ENCODE measurements at regions not wholly inside any gene's neighbourhood (a gene's known extent, or its start where the extent isn't known, plus 50 kb on each side); places are given as distances from the start of the nearest gene placed in this dataset.
"Not testable (repeated sequence)": the region's sequence is repeated elsewhere in the genome, so short reads cannot be mapped to it uniquely, and the experiment has no call there.

- Histone ChIP-seq H3K4me3 (no peak overlapping the region), H3K36me3 (ENCODE audit: control insufficient read depth in 4 of 4, insufficient read depth in 4 of 4, low read length in 4 of 4) (no peaks in the 10 kb centered on the region), H3K9ac (ENCODE audit: insufficient read depth in 1 of 2, low read length in 2 of 2) (no peak overlapping the region), H3K4me1 (ENCODE audit: control insufficient read depth in 5 of 5, insufficient read depth in 5 of 5, low read length in 5 of 5) (no peaks in the 10 kb centered on the region), H3K9me3 (ENCODE audit: control insufficient read depth in 4 of 4, insufficient read depth in 3 of 4, low read length in 3 of 4) (peaks cover 0 to 4% (median 0%) of the 10 kb centered on the region in 4 donors), H3K27ac (ENCODE audit: low read depth in 1 of 2, low read length in 1 of 2) (no peak overlapping the region), H3K27me3 (ENCODE audit: control insufficient read depth in 3 of 3, insufficient read depth in 3 of 3, low read length in 2 of 3) (no peaks in the 10 kb centered on the region)
- no peak for TF ChIP-seq CTCF (IDR thresholded peaks at IDR 0.05; ENCODE audit: control extremely low read depth, extremely low read depth)
- 79 to 83% methylated on average over 4 of the region's 4 CpGs for WGBS, 2 donors
- DNase-seq (no peak), ATAC-seq (ENCODE audit: insufficient read depth, low FRiP score) (no peak)
Measured at GRCh38 chr7:119640326-119640725, 632.6 kb upstream of the KCND2 start.

GRCh38 chr7:119640861-119641260 is 632.1 kb upstream of the KCND2 start:
- DNase-seq (no peak), ATAC-seq (ENCODE audit: insufficient read depth, low FRiP score) (no peak)
- Histone ChIP-seq H3K4me3 (no peak overlapping the region), H3K9ac (ENCODE audit: insufficient read depth in 1 of 2, low read length in 2 of 2) (no peak overlapping the region), H3K36me3 (ENCODE audit: control insufficient read depth in 4 of 4, insufficient read depth in 4 of 4, low read length in 4 of 4) (no peaks in the 10 kb centered on the region), H3K9me3 (ENCODE audit: control insufficient read depth in 4 of 4, insufficient read depth in 3 of 4, low read length in 3 of 4) (peaks cover 0 to 4% (median 0%) of the 10 kb centered on the region in 4 donors), H3K27ac (ENCODE audit: low read depth in 1 of 2, low read length in 1 of 2) (no peak overlapping the region), H3K27me3 (ENCODE audit: control insufficient read depth in 3 of 3, insufficient read depth in 3 of 3, low read length in 2 of 3) (no peaks in the 10 kb centered on the region), H3K4me1 (ENCODE audit: control insufficient read depth in 5 of 5, insufficient read depth in 5 of 5, low read length in 5 of 5) (no peaks in the 10 kb centered on the region)
- TF ChIP-seq CTCF (IDR thresholded peaks at IDR 0.05; ENCODE audit: control extremely low read depth, extremely low read depth): no peak
- WGBS, 2 donors: 77 to 85% methylated on average over 4 of the region's 4 CpGs

- peaks cover 0 to 3% (median 0%) of the 10 kb centered on the region in 4 donors for H3K9me3 ChIP-seq (ENCODE audit: control insufficient read depth in 4 of 4, insufficient read depth in 3 of 4, low read length in 3 of 4)
- ATAC-seq (ENCODE audit: insufficient read depth, low FRiP score): no peak
- TF ChIP-seq CTCF (IDR thresholded peaks at IDR 0.05; ENCODE audit: control extremely low read depth, extremely low read depth): no peak
Measured at GRCh38 chr7:119643558-119643957, 629.4 kb upstream of the KCND2 start.

GRCh38 chr7:119647286-119647685 is 625.7 kb upstream of the KCND2 start:
- no peak for TF ChIP-seq CTCF (IDR thresholded peaks at IDR 0.05; ENCODE audit: control extremely low read depth, extremely low read depth)
- 72 to 74% methylated on average over 1 of the region's 1 CpG for WGBS, 2 donors
- peaks cover 0 to 3% (median 0%) of the 10 kb centered on the region in 4 donors for H3K9me3 ChIP-seq (ENCODE audit: control insufficient read depth in 4 of 4, insufficient read depth in 3 of 4, low read length in 3 of 4)
- no peak for DNase-seq
- H3K27ac ChIP-seq (ENCODE audit: low read depth in 1 of 2, low read length in 1 of 2): no peak overlapping the region
- no peak for ATAC-seq (ENCODE audit: insufficient read depth, low FRiP score)
- H3K27me3 ChIP-seq (ENCODE audit: control insufficient read depth in 3 of 3, insufficient read depth in 3 of 3, low read length in 2 of 3): no peaks in the 10 kb centered on the region
- no peak overlapping the region for H3K4me3 ChIP-seq
- no peaks in the 10 kb centered on the region for H3K4me1 ChIP-seq (ENCODE audit: control insufficient read depth in 5 of 5, insufficient read depth in 5 of 5, low read length in 5 of 5)
- H3K9ac ChIP-seq (ENCODE audit: insufficient read depth in 1 of 2, low read length in 2 of 2): no peak overlapping the region
- H3K36me3 ChIP-seq (ENCODE audit: control insufficient read depth in 4 of 4, insufficient read depth in 4 of 4, low read length in 4 of 4): no peaks in the 10 kb centered on the region

More at GRCh38 chr7:119643558-119643957, 629.4 kb upstream of the KCND2 start:
- WGBS, 2 donors: 87 to 88% methylated on average over 6 of the region's 6 CpGs
- H3K27me3 ChIP-seq (ENCODE audit: control insufficient read depth in 3 of 3, insufficient read depth in 3 of 3, low read length in 2 of 3): no peaks in the 10 kb centered on the region
- no peak overlapping the region for H3K27ac ChIP-seq (ENCODE audit: low read depth in 1 of 2, low read length in 1 of 2)
- no peak overlapping the region for H3K4me3 ChIP-seq
- H3K9ac ChIP-seq (ENCODE audit: insufficient read depth in 1 of 2, low read length in 2 of 2): no peak overlapping the region
- no peak for DNase-seq
- H3K36me3 ChIP-seq (ENCODE audit: control insufficient read depth in 4 of 4, insufficient read depth in 4 of 4, low read length in 4 of 4): no peaks in the 10 kb centered on the region
- no peaks in the 10 kb centered on the region for H3K4me1 ChIP-seq (ENCODE audit: control insufficient read depth in 5 of 5, insufficient read depth in 5 of 5, low read length in 5 of 5)

- 81 to 87% methylated on average over 3 of the region's 3 CpGs for WGBS, 2 donors
- H3K27ac ChIP-seq (ENCODE audit: low read depth in 1 of 2, low read length in 1 of 2); H3K36me3 ChIP-seq (ENCODE audit: control insufficient read depth in 4 of 4, insufficient read depth in 4 of 4, low read length in 4 of 4); ATAC-seq (ENCODE audit: insufficient read depth, low FRiP score); H3K9me3 ChIP-seq (ENCODE audit: control insufficient read depth in 4 of 4, insufficient read depth in 3 of 4, low read length in 3 of 4); H3K27me3 ChIP-seq (ENCODE audit: control insufficient read depth in 3 of 3, insufficient read depth in 3 of 3, low read length in 2 of 3); H3K9ac ChIP-seq (ENCODE audit: insufficient read depth in 1 of 2, low read length in 2 of 2); DNase-seq; H3K4me3 ChIP-seq; H3K4me1 ChIP-seq (ENCODE audit: control insufficient read depth in 5 of 5, insufficient read depth in 5 of 5, low read length in 5 of 5): not testable (repeated sequence)
Measured at GRCh38 chr7:119648752-119649151, 624.2 kb upstream of the KCND2 start.
